Gastrocnemius medialis (tissue), 4 donors: ENCODE measurements at regions not wholly inside any gene's neighbourhood (a gene's known extent, or its start where the extent isn't known, plus 50 kb on each side); places are given as distances from the start of the nearest gene placed in this dataset.
A peak's percentile ranks its signal among the peaks of the same experiment; 100 is the strongest.

Experiments used
- ATAC-seq, 2 donors: fragments of 150-250 bp; one replicate each; pipeline ENCODE4 v1.9.1; 2016
- DNase-seq, 2 donors: peaks; one replicate each; pipeline ENCODE4 v3.0.0-alpha.2; 2019
- H3K27ac ChIP-seq, 4 donors: fragments of 200-600 bp; sonication (generic); 1 replicate in 1 of 4; 2 replicates in 3 of 4; pipeline ENCODE4 v1.5.1; 2016 to 2018; ENCODE audit warnings: mild to moderate bottlenecking in 2 of 4, moderate library complexity in 1 of 4
- H3K27me3 ChIP-seq, 3 donors: fragments of 200-600 bp; sonication (generic) in 2 of 3; 1 replicate in 1 of 3; 2 replicates in 2 of 3; pipeline versions ENCODE4 v1.5.1 to v1.6.0; 2016 to 2019; ENCODE audit warnings: mild to moderate bottlenecking in 1 of 3, moderate library complexity in 1 of 3
- H3K36me3 ChIP-seq, 2 donors: fragments of 200-600 bp; sonication (generic) in 1 of 2; one replicate each; pipeline ENCODE4 v1.5.1; 2017 to 2018
- H3K4me1 ChIP-seq, 2 donors: fragments of 200-600 bp; sonication (generic) in 1 of 2; one replicate each; pipeline ENCODE4 v1.5.1; 2016 to 2017; ENCODE audit warnings: mild to moderate bottlenecking in 2 of 2
- H3K4me3 ChIP-seq, 4 donors: fragments of 200-600 bp; sonication (generic) in 3 of 4; 1 replicate in 1 of 4; 2 replicates in 3 of 4; pipeline ENCODE4 v1.5.1; 2016 to 2019; ENCODE audit warnings: mild to moderate bottlenecking in 2 of 4
- H3K9me3 ChIP-seq, 3 donors: fragments of 200-600 bp; sonication (generic) in 2 of 3; 1 replicate in 1 of 3; 2 replicates in 2 of 3; pipeline ENCODE4 v1.5.1; 2016 to 2019
- CTCF ChIP-seq, 5 experiments: fragments of 450-650 bp in 3 of 5; fragments of 200-600 bp in 2 of 5; sonication (generic) in 2 of 5; IDR thresholded peaks in 4 of 5; conservative IDR thresholded peaks in 1 of 5; 1 replicate in 4 of 5; 2 replicates in 1 of 5; pipeline ENCODE4 v1.5.1; 2016 to 2019; ENCODE audit warnings: antibody characterized with exemption in 5 of 5, mild to moderate bottlenecking in 3 of 5, moderate library complexity in 3 of 5
- POLR2A ChIP-seq, 2 donors: fragments of 450-650 bp; IDR thresholded peaks; one replicate each; pipeline ENCODE4 v1.6.1; 2017; ENCODE audit warnings: antibody characterized with exemption in 2 of 2, mild to moderate bottlenecking in 2 of 2, moderate library complexity in 2 of 2
- in situ Hi-C, 4 donors: fragments of 200-750 bp; cut with MboI; loops; one replicate each; pipeline versions ENCODE4 v1.15.0 to v1.8.0; 2017; ENCODE audit warnings: low sequenced_read_pairs in 4 of 4
- intact Hi-C: fragments of 100-400 bp; cut with DNase I; formaldehyde crosslinking; loops from one replicate; pipeline ENCODE4 v1.15.1; 2023; ENCODE audit warnings: low total_unique reads

GRCh38 chr10:88130912-88131311 is 267.5 kb downstream of the PTEN start:
- Histone ChIP-seq H3K4me3 (no peak overlapping the region), H3K27ac (peak overlapping the region in 3 of 4 donors; percentile 73 to 78 (median 74)), H3K27me3 (no peaks in the 10 kb centered on the region), H3K9me3 (no peaks in the 10 kb centered on the region), H3K4me1 (peaks cover 20 to 37% of the 10 kb centered on the region in 2 donors), H3K36me3 (no peaks in the 10 kb centered on the region)
- no peak for ATAC-seq
- in situ Hi-C loops, result loop anchor here in 1 of 4 donors (25.0 kb wide), 1 partner anchor 431 kb away; no protein-coding TSS in a partner anchor
- intact Hi-C loops, result no loop called here
- TF ChIP-seq POLR2A (IDR thresholded peaks at IDR 0.05), result no peak
- no peak for TF ChIP-seq CTCF (IDR thresholded peaks at IDR 0.05 in 4 of 5, conservative IDR thresholded peaks at IDR 0.05 in 1 of 5)
- DNase-seq, result no peak

- DNase-seq (peak; percentile 82 to 94), ATAC-seq (peak; percentile 69 to 89)
- Histone ChIP-seq H3K9me3 (no peaks in the 10 kb centered on the region), H3K4me1 (peaks cover 20 to 37% of the 10 kb centered on the region in 2 donors), H3K4me3 (peak overlapping the region in 3 of 4 donors; percentile 24 to 50 (median 27)), H3K27me3 (no peaks in the 10 kb centered on the region), H3K27ac (peak overlapping the region; percentile 15 to 78 (median 74)), H3K36me3 (no peaks in the 10 kb centered on the region)
- in situ Hi-C loops, result loop anchor here in 1 of 4 donors (25.0 kb wide), 1 partner anchor 431 kb away; no protein-coding TSS in a partner anchor
- intact Hi-C loops, result no loop called here
- TF ChIP-seq CTCF (IDR thresholded peaks at IDR 0.05 in 4 of 5, conservative IDR thresholded peaks at IDR 0.05 in 1 of 5) (peak in 4 of 5 experiments; percentile 7 to 43 (median 21)), POLR2A (IDR thresholded peaks at IDR 0.05) (no peak)
Measured at GRCh38 chr10:88131511-88132139, 268.2 kb downstream of the PTEN start.

GRCh38 chr10:88136712-88137111 is 273.3 kb downstream of the PTEN start:
- no peaks in the 10 kb centered on the region for H3K9me3 ChIP-seq
- peak overlapping the region in 1 of 4 donors; percentile 40 for H3K27ac ChIP-seq
- no peaks in the 10 kb centered on the region for H3K27me3 ChIP-seq
- H3K36me3 ChIP-seq, result no peaks in the 10 kb centered on the region
- H3K4me1 ChIP-seq, result peaks cover 7 to 13% of the 10 kb centered on the region in 2 donors
- TF ChIP-seq CTCF (IDR thresholded peaks at IDR 0.05 in 4 of 5, conservative IDR thresholded peaks at IDR 0.05 in 1 of 5) (no peak), POLR2A (IDR thresholded peaks at IDR 0.05) (no peak)
- no peak overlapping the region for H3K4me3 ChIP-seq
- in situ Hi-C loops, result loop anchor here in 1 of 4 donors (25.0 kb wide), 1 partner anchor 426 kb away; no protein-coding TSS in a partner anchor
- intact Hi-C loops, result no loop called here
- ATAC-seq (no peak), DNase-seq (no peak)

- DNase-seq (no peak), ATAC-seq (no peak)
- H3K9me3 ChIP-seq, result no peaks in the 10 kb centered on the region
- H3K27ac ChIP-seq, result no peak overlapping the region
- no peaks in the 10 kb centered on the region for H3K27me3 ChIP-seq
- H3K4me1 ChIP-seq, result peaks cover 0 to 1% of the 10 kb centered on the region in 2 donors
- no peak for TF ChIP-seq POLR2A (IDR thresholded peaks at IDR 0.05)
- TF ChIP-seq CTCF (IDR thresholded peaks at IDR 0.05 in 4 of 5, conservative IDR thresholded peaks at IDR 0.05 in 1 of 5), result no peak
- in situ Hi-C loops, result loop anchor here in 1 of 4 donors (25.0 kb wide), 1 partner anchor 424 kb away; no protein-coding TSS in a partner anchor
- intact Hi-C loops, result no loop called here
- no peaks in the 10 kb centered on the region for H3K36me3 ChIP-seq
- no peak overlapping the region for H3K4me3 ChIP-seq
Measured at GRCh38 chr10:88138319-88138848, 275.0 kb downstream of the PTEN start.
